WTC11 (cell line): ENCODE measurements at regions not wholly inside any gene's neighbourhood (a gene's known extent, or its start where the extent isn't known, plus 50 kb on each side); places are given as distances from the start of the nearest gene placed in this dataset.

ENCODE experiments used
- ATAC-seq: fragments of 200-7000 bp; cut with Tn5 transposase; 2 replicates; pipeline ENCODE4 v1.10.0; 2021; ENCODE audit warnings: mild to moderate bottlenecking, moderate library complexity
- CTCF ChIA-PET: fragments of 300-600 bp; sonication (Branson Sonifier 250); formaldehyde crosslinking; loops from one replicate; lab custom pipeline; 2021; ENCODE audit warnings: antibody characterized with exemption; lab: Charles Lee
- POLR2A ChIA-PET: fragments of 350-600 bp; sonication (Branson Sonifier 250); formaldehyde crosslinking; loops from one replicate; lab custom pipeline; 2021; ENCODE audit warnings: antibody characterized with exemption; lab: Charles Lee
- DNase-seq: peaks from one replicate; pipeline ENCODE4 v3.0.0; 2021; ENCODE audit warnings: low spot score
- H3K27ac Mint-ChIP-seq: 2 replicates; pipeline ENCODE4 v1.8.0; 2021; ENCODE audit warnings: mixed read lengths
- H3K27me3 Mint-ChIP-seq: 2 replicates; pipeline ENCODE4 v1.8.0; 2021; ENCODE audit warnings: low read depth, mild to moderate bottlenecking, moderate library complexity, mixed read lengths
- H3K36me3 Mint-ChIP-seq: 2 replicates; pipeline ENCODE4 v1.8.0; 2021; ENCODE audit warnings: mixed read lengths
- H3K4me1 Mint-ChIP-seq: 2 replicates; pipeline ENCODE4 v1.8.0; 2022; ENCODE audit warnings: mixed read lengths
- H3K4me3 Mint-ChIP-seq: 2 replicates; pipeline ENCODE4 v1.8.0; 2021; ENCODE audit warnings: mild to moderate bottlenecking, moderate library complexity, mixed read lengths
- H3K9me3 Mint-ChIP-seq: 2 replicates; pipeline ENCODE4 v1.8.0; 2021; ENCODE audit warnings: mixed read lengths
- AFF4 ChIP-seq: sonication (generic); formaldehyde crosslinking; IDR thresholded peaks from 2 replicates; pipeline ENCODE4 v1.8.1; 2023; ENCODE audit warnings: mild to moderate bottlenecking, missing genetic modification reagents, borderline replicate concordance
- ARID4B ChIP-seq: sonication (generic); formaldehyde crosslinking; IDR thresholded peaks from 2 replicates; pipeline ENCODE4 v1.8.0; 2023; ENCODE audit warnings: missing genetic modification reagents, mild to moderate bottlenecking, borderline replicate concordance
- ESRRA ChIP-seq: sonication (generic); formaldehyde crosslinking; IDR thresholded peaks from 2 replicates; pipeline ENCODE4 v1.8.1; 2022; ENCODE audit warnings: mild to moderate bottlenecking, missing genetic modification reagents, borderline replicate concordance
- IRF1 ChIP-seq: sonication (generic); formaldehyde crosslinking; IDR thresholded peaks from 2 replicates; pipeline ENCODE4 v1.8.0; 2023; ENCODE audit warnings: missing genetic modification reagents
- MAX ChIP-seq: sonication (generic); formaldehyde crosslinking; IDR thresholded peaks from 2 replicates; pipeline ENCODE4 v1.8.0; 2022; ENCODE audit warnings: mild to moderate bottlenecking, missing genetic modification reagents
- NFE2L1 ChIP-seq: sonication (generic); formaldehyde crosslinking; IDR thresholded peaks from 2 replicates; pipeline ENCODE4 v1.8.1; 2023; ENCODE audit warnings: missing genetic modification reagents
- NFYB ChIP-seq: sonication (generic); formaldehyde crosslinking; conservative IDR thresholded peaks from 2 replicates; pipeline ENCODE4 v1.8.0; 2022; ENCODE audit warnings: low read depth, missing genetic modification reagents
- OVOL2 ChIP-seq: fragments of 250-450 bp; sonication (Bioruptor Pico); IDR thresholded peaks from 2 replicates; pipeline ENCODE4 v1.9.0; 2021; ENCODE audit warnings: mild to moderate bottlenecking, borderline replicate concordance
- SMAD4 ChIP-seq: sonication (generic); formaldehyde crosslinking; IDR thresholded peaks from 2 replicates; pipeline ENCODE4 v1.8.0; 2022; ENCODE audit warnings: mild to moderate bottlenecking, missing genetic modification reagents
- TEAD4 ChIP-seq: sonication (generic); formaldehyde crosslinking; IDR thresholded peaks from 2 replicates; pipeline ENCODE4 v1.8.0; 2022; ENCODE audit warnings: mild to moderate bottlenecking, missing genetic modification reagents
- TP53 ChIP-seq: sonication (generic); formaldehyde crosslinking; IDR thresholded peaks from 2 replicates; pipeline ENCODE4 v1.8.1; 2023; ENCODE audit warnings: mild to moderate bottlenecking, missing genetic modification reagents
- USF1 ChIP-seq: sonication (generic); formaldehyde crosslinking; IDR thresholded peaks from 2 replicates; pipeline ENCODE4 v1.8.0; 2022; ENCODE audit warnings: mild to moderate bottlenecking, missing genetic modification reagents
- ZBTB43 ChIP-seq: sonication (generic); formaldehyde crosslinking; IDR thresholded peaks from 2 replicates; pipeline ENCODE4 v1.8.1; 2023; ENCODE audit warnings: mild to moderate bottlenecking, missing genetic modification reagents
- ZNF317 ChIP-seq: sonication (generic); formaldehyde crosslinking; IDR thresholded peaks from 2 replicates; pipeline ENCODE4 v1.8.1; 2023; ENCODE audit warnings: low read depth, mild to moderate bottlenecking, moderate library complexity, missing genetic modification reagents, borderline replicate concordance

- ATAC-seq (no peak), DNase-seq (no peak)
- POLR2A ChIA-PET = no interaction called here
- Mint-ChIP-seq H3K4me1 (peaks cover 8% of the 10 kb centered on the region), H3K4me3 (no peak overlapping the region), H3K27ac (no peak overlapping the region), H3K27me3 (no peaks in the 10 kb centered on the region), H3K36me3 (no peaks in the 10 kb centered on the region), H3K9me3 (no peaks in the 10 kb centered on the region)
- TF ChIP-seq IRF1 (CRISPR knock-in tag) (no peak), SMAD4 (CRISPR knock-in tag) (no peak), ZNF317 (CRISPR knock-in tag) (no peak), OVOL2 (no peak), ZBTB43 (CRISPR knock-in tag) (no peak), USF1 (CRISPR knock-in tag) (no peak), AFF4 (CRISPR knock-in tag) (no peak), ESRRA (CRISPR knock-in tag) (no peak), ARID4B (CRISPR knock-in tag) (no peak), NFYB (CRISPR knock-in tag) (no peak)
- CTCF ChIA-PET = no interaction called here
These were observed 767.2 kb downstream of the REEP3 start for GRCh38 chr10:64288404-64288803.

- no peaks in the 10 kb centered on the region for H3K36me3 Mint-ChIP-seq
- TF ChIP-seq NFE2L1 (CRISPR knock-in tag) (no peak), MAX (CRISPR knock-in tag) (no peak), TEAD4 (no peak), TP53 (CRISPR knock-in tag) (no peak)
- DNase-seq (no peak), ATAC-seq (no peak)
- peaks cover 18% of the 10 kb centered on the region for H3K4me1 Mint-ChIP-seq
- no peaks in the 10 kb centered on the region for H3K9me3 Mint-ChIP-seq
- H3K27me3 Mint-ChIP-seq = no peaks in the 10 kb centered on the region; the same call in 1 of the 2 replicates
- ChIA-PET POLR2A (no interaction called here), CTCF (no interaction called here)
- H3K27ac Mint-ChIP-seq = no peak overlapping the region
- H3K4me3 Mint-ChIP-seq = no peak overlapping the region
These were observed 782.4 kb downstream of the REEP3 start for GRCh38 chr10:64303566-64303965.
